Duodenal mucosa (tissue), 2 donors: ENCODE measurements at regions not wholly inside any gene's neighbourhood (a gene's known extent, or its start where the extent isn't known, plus 50 kb on each side); places are given as distances from the start of the nearest gene placed in this dataset.

Experiments used
- H3K27ac ChIP-seq: one replicate; pipeline ENCODE4 v1.7.0; 2013; ENCODE audit warnings: low read depth, low read length
- H3K27me3 ChIP-seq, 2 donors: one replicate each; pipeline ENCODE4 v1.7.0; 2013; ENCODE audit warnings: low read length in 2 of 2, control low read depth in 1 of 2; ENCODE audit not compliant: insufficient read depth in 2 of 2, control insufficient read depth in 1 of 2
- H3K36me3 ChIP-seq, 2 donors: one replicate each; pipeline ENCODE4 v1.7.0; 2013; ENCODE audit warnings: low read length in 2 of 2, control low read depth in 1 of 2; ENCODE audit not compliant: insufficient read depth in 2 of 2, control insufficient read depth in 1 of 2
- H3K4me1 ChIP-seq, 2 donors: one replicate each; pipeline ENCODE4 v1.7.0; 2013; ENCODE audit warnings: low read length in 2 of 2, control low read depth in 1 of 2; ENCODE audit not compliant: insufficient read depth in 2 of 2, control insufficient read depth in 1 of 2
- H3K4me3 ChIP-seq, 2 donors: one replicate each; pipeline ENCODE4 v1.7.0; 2013; ENCODE audit warnings: low read length in 2 of 2, low read depth in 1 of 2
- H3K9ac ChIP-seq, 2 donors: one replicate each; pipeline ENCODE4 v1.7.0; 2013; ENCODE audit warnings: low read length in 2 of 2, low read depth in 1 of 2
- H3K9me3 ChIP-seq, 2 donors: one replicate each; pipeline ENCODE4 v1.7.0; 2013; ENCODE audit warnings: low read length in 2 of 2, control low read depth in 1 of 2; ENCODE audit not compliant: control insufficient read depth in 1 of 2

DNA sequence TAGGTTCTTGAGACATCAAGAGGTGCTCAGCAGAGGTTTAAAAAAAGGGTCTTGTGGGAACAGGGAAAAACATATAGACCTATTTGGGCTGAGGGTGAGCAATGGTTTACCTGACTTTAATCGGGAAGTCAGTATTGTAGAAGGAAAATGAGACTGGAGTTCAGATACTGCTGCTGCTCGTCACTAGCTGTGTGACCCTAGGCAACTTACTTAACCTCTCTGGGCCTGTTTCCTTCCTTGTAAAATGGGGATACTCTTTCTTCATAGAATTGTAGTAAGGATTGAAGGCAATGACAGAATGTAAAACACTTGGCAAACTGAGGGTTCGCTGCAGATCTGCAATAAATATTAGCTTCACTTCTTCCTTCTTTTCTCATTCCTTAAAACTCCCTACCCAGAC is 327.5 kb upstream of the PROK2 start:
- Histone ChIP-seq H3K9me3 (no peaks in the 10 kb centered on the region), H3K4me3 (no peak overlapping the region), H3K9ac (no peak overlapping the region), H3K4me1 (peaks cover 5 to 11% of the 10 kb centered on the region in 2 donors), H3K36me3 (no peaks in the 10 kb centered on the region), H3K27ac (no peak overlapping the region), H3K27me3 (no peaks in the 10 kb centered on the region)

DNA sequence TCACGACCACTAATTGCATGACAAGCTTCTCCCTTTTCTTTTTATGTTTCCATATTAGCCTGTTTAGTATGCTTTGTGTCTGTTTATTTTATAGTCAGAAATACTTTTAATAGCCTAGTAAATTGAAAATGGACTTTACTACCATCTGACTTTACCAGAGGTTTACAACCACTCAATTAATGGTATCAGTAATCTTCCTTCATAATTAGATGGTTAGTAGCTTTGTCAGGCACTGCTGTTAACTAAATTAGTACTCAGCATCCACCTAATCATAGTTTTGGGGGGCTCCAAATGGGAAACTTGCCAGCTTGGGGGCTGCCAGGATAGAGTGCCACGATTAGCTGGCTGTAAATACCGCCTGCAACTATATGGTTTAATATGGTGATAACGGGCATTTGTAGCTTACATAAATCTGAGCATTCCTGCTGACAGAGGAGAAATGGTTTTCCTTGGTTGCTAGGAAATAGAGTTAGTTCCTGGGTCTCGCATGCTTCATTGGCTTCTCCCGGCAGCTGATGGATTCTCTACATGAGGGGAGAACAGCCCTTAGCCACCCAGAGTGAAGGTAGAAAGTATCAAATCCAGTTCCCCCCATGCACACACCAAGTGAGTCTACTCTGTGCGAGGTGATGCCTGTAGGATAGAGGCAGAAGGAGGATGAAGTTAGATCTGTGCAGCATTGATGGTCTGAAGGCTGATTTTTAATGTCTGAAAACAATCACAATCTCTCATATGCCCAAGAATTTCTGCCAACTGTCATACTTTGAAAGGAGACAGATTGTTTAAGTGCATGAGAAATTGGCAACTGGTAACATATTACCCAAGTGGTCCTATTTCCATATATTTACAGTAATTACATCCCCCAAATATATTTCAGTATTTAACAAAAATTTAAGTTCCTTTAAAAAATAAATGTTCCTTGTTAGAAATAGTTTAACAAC is 326.6 kb upstream of the PROK2 start:
- H3K27me3 ChIP-seq = no peaks in the 10 kb centered on the region
- no peaks in the 10 kb centered on the region for H3K36me3 ChIP-seq
- peaks cover 5 to 11% of the 10 kb centered on the region in 2 donors for H3K4me1 ChIP-seq
- H3K4me3 ChIP-seq = no peak overlapping the region
- no peak overlapping the region for H3K27ac ChIP-seq
- no peaks in the 10 kb centered on the region for H3K9me3 ChIP-seq
- no peak overlapping the region for H3K9ac ChIP-seq

DNA sequence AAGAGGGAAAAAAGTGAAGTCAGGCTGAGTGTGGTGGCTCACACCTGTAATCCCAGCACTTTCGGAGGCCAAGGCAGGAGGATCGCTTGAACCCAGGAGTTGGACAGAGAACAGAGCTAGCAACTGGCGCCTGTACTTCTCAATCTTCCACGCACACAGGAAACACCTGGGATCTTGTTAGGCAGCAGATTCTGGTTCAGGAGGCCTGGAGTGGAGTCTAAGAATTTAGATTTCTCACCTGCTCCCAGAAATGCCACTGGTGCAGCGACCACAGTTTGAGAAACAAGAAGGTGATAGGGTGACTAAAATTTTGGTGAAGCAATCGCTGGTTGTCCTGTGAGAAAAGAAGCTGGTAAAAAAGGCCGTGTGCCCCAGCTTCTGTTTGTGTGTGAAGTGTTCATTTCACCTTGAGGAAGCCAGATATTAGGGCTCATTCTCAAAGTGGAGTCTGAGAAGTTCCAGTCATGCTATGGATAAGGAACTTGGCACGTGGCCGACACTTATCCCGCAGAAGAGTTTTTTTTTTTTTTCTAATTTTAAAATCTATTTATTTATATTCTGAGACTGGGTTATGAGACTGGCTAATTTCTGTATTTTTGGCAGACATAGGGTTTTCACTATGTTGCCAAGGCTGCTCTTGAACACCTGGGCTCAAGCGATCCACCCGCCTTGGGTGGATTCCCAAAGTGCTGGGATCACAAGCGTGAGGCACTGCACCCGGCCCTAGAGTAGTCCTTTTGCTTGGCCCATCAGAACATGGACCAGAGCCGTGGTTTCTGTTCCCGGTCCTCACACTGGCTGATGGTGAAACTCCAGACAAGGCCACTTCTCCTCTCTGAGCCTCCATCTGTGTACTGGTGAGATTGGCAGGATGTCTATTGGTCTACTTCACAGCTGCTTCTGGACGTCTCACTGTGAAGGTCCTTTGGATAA is 324.6 kb upstream of the PROK2 start:
- no peak overlapping the region for H3K27ac ChIP-seq
- peaks cover 5 to 11% of the 10 kb centered on the region in 2 donors for H3K4me1 ChIP-seq
- H3K36me3 ChIP-seq = no peaks in the 10 kb centered on the region
- H3K27me3 ChIP-seq = no peaks in the 10 kb centered on the region
- H3K9me3 ChIP-seq = no peaks in the 10 kb centered on the region
- H3K9ac ChIP-seq = no peak overlapping the region
- H3K4me3 ChIP-seq = no peak overlapping the region

DNA sequence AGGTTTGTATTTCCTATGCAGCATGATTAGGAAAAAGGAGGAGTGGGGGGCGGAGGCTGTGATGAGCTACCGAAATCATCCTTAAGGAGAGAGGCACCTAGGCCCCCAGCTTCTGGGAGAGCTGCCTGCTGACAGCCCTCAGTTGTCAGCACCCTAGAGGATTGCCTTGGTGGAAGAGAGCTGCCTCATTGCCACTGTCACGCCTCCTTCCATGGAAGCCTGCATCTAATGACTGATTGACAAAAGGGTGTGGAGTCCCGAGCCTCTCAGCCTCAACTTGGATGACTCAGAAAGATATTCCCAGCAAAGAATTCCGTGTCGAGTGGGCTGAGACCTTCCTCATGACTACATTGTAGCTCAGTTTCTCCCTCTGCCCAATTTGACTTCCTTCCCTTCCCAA is 320.4 kb upstream of the PROK2 start:
- Histone ChIP-seq H3K27ac (no peak overlapping the region), H3K4me1 (peaks cover 8 to 11% of the 10 kb centered on the region in 2 donors), H3K9me3 (no peaks in the 10 kb centered on the region), H3K4me3 (no peak overlapping the region), H3K27me3 (peaks cover 11 to 13% of the 10 kb centered on the region in 2 donors), H3K36me3 (no peaks in the 10 kb centered on the region), H3K9ac (no peak overlapping the region)

DNA sequence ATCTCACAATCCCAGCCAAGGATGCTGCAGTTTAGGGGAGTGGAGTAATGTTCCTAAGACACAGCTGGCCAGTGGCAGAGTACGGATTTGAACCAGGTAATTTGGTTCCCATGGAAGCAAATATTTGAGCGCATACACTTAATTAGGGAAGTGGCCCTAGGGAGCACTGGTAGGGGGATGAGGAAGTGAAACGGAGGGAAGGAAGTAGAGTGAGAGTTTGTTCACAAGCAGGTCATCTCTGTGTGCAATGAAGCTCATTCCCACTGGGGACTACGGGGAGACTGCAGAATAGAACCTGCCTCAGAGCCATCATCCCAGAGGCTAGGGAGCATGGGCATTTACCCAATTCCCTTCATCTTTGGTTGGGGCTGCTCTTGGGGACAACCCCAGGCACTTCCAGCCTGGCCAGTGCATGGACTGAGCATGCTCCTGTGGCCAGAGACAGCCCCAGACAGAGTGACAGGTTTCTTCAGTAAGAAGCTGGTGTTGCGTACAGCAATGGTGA is 317.2 kb upstream of the PROK2 start:
- no peak overlapping the region for H3K9ac ChIP-seq
- H3K4me3 ChIP-seq = no peak overlapping the region
- H3K36me3 ChIP-seq = no peaks in the 10 kb centered on the region
- peaks cover 8 to 20% of the 10 kb centered on the region in 2 donors for H3K4me1 ChIP-seq
- no peak overlapping the region for H3K27ac ChIP-seq
- no peaks in the 10 kb centered on the region for H3K9me3 ChIP-seq
- peaks cover 11 to 13% of the 10 kb centered on the region in 2 donors for H3K27me3 ChIP-seq

DNA sequence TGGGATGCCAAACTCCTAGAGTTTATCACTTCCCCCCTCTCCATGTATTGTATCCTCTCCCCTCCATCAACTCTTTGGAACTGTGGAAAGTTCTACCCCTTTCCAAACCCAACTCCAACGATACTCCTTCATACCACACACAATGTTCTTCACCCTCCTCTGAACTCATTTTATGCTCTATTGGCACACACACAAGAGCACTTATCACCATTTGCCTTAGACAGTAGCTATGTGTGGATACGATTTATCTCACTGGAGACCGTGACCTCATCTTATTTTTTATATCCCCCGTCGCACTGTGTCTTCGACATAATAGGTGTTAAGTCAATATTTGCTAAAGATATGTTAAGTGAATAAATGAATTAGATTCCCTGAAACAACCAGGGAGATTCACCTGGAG is 316.5 kb upstream of the PROK2 start:
- Histone ChIP-seq H3K4me1 (peaks cover 8 to 20% of the 10 kb centered on the region in 2 donors), H3K9me3 (no peaks in the 10 kb centered on the region), H3K4me3 (no peak overlapping the region), H3K27ac (no peak overlapping the region), H3K9ac (no peak overlapping the region), H3K36me3 (no peaks in the 10 kb centered on the region), H3K27me3 (peaks cover 11 to 13% of the 10 kb centered on the region in 2 donors)

DNA sequence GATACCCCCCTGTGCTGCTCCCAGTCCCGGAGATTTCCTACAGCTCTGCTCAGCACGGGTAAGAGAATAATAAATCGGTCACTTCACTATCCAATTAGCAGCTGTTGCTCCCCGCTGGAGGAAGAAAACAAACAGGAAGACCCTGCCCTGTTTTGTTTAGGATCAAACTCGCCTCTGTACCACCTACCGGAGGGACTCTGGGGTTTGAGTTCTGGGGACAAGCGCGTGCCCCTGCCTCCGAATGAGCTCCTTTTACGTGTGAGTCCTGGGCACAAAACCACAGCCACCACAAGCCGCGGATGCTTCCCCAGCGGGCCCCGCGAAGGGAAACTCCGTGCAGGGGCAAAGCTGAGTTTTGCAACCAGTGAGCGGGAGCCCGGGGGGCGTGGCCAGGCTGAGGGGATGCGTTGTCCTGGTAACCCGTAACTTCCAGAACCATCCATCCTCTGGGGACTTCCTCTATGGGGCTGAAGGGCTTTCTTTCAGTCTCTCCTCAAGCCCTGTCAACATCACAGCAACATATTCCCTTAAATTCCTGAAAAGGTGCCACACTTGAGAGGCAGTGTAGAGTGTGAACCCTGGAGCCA is 315.7 kb upstream of the PROK2 start:
- peaks cover 8 to 20% of the 10 kb centered on the region in 2 donors for H3K4me1 ChIP-seq
- no peak overlapping the region for H3K9ac ChIP-seq
- no peaks in the 10 kb centered on the region for H3K36me3 ChIP-seq
- no peak overlapping the region for H3K27ac ChIP-seq
- H3K4me3 ChIP-seq = peak overlapping the region; percentile 55 to 57
- peaks cover 11 to 13% of the 10 kb centered on the region in 2 donors for H3K27me3 ChIP-seq
- H3K9me3 ChIP-seq = no peaks in the 10 kb centered on the region

DNA sequence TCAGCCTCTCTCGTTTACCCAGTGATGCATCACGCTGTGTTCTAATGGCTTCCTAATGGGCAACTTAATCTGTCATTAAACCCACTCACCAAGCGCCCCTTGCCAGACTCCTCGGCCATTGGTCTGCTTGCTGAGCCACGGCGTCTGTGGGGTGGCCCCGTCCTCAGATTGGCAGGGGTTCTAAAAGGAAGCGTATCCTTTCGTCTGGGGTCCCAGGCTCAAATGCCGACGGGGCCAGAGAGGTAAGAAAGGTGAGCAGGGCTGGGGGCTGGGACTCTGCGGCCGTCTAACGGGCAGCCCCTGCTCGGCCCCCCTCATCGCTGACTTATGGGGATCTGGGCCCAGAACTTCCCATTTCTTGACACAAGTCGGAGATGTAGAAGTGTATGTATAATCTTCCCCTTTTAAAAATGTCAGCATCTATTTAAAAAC is 315.1 kb upstream of the PROK2 start:
- peak overlapping the region; percentile 55 to 57 for H3K4me3 ChIP-seq
- peaks cover 11 to 13% of the 10 kb centered on the region in 2 donors for H3K27me3 ChIP-seq
- no peak overlapping the region for H3K9ac ChIP-seq
- no peaks in the 10 kb centered on the region for H3K9me3 ChIP-seq
- no peak overlapping the region for H3K27ac ChIP-seq
- no peaks in the 10 kb centered on the region for H3K36me3 ChIP-seq
- H3K4me1 ChIP-seq = peaks cover 8 to 20% of the 10 kb centered on the region in 2 donors

DNA sequence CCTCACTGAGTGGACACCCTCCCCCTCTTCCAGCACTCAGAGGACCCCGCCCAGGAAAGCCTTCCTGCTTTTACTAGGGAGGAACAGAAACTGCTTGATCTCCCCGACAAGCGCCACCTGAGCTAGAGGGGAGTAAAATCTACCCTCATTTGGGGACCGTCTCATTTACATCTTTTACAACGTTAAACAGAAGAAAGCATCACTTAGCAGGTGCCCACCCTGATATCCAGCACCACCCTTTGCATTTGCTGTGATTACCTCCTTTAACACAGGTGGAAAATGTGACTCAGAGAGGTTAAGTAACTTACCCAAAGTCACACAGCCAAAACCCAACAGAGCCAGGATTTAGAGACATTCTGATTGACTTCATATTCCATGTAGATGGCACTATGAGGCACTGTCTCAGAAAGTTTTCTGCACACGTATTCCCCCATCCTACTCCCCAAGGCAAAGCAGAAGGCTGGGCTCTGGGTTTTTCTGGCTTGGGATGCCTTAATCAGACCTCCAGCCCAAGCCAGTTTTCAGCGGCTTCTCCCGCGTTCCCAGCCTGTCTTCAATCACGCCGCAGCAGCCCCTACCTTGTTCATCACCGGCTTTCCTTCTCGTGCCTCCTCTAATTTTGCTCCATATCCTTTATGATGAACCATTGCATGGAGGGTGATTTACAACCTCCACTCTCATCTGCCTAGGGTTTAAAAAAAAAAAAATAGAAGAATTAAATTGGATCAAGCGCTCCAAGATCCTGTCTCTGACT is 314.6 kb upstream of the PROK2 start:
- H3K36me3 ChIP-seq = no peaks in the 10 kb centered on the region
- peak overlapping the region in 1 of 2 donors; percentile 57 for H3K4me3 ChIP-seq
- H3K27ac ChIP-seq = no peak overlapping the region
- H3K9ac ChIP-seq = no peak overlapping the region
- H3K9me3 ChIP-seq = no peaks in the 10 kb centered on the region
- peaks cover 11 to 13% of the 10 kb centered on the region in 2 donors for H3K27me3 ChIP-seq
- peaks cover 8 to 20% of the 10 kb centered on the region in 2 donors for H3K4me1 ChIP-seq
